ENCODE measurements at regions not wholly inside any gene's neighbourhood (a gene's known extent, or its start where the extent isn't known, plus 50 kb on each side); places are given as distances from the start of the nearest gene placed in this dataset.

GRCh38 chr17:59451706-59452105 lies 113.7 kb upstream of the DHX40 start:
- DNase-seq, result no peak

GRCh38 chr17:59454633-59455105 lies 110.7 kb upstream of the DHX40 start:
- no peak for DNase-seq

- no peak for DNase-seq
Observed at GRCh38 chr17:59456428-59456827, 109.0 kb upstream of the DHX40 start.

DNA sequence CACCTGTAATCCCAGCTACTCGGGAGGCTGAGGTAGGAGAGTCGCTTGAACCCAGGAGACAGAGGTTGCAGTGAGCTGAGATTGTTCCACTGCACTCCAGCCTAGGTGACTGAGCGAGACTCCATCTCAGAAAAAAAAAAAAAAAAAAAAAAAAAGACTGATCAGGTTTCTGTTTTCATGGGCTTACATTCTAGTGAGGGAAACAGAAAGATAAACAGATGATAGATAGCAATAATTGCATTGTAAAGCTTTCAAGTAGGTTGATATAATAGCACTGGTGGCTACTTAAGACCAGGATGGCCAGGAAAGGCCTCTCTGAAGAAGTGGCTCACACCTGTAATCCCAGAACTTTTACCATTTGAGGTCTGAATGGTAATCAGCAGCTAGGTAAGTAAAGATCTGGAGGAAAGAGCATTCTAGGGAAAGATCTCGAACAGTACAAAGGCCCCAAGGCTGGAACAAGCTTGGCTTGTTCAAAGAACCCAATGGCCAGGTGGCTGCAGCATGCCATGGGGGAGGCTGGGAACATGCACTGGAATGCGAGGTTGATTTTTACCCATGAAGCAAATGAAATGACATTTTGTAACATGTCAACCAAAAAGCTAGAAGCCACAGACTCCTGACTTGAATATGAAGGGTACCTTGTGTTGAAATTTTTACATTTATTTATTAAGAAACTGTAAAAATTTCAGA lies 108.3 kb upstream of the DHX40 start:
- no peak for DNase-seq

GRCh38 chr17:59462385-59462784 lies 103.0 kb upstream of the DHX40 start:
- DNase-seq, result no peak

DNA sequence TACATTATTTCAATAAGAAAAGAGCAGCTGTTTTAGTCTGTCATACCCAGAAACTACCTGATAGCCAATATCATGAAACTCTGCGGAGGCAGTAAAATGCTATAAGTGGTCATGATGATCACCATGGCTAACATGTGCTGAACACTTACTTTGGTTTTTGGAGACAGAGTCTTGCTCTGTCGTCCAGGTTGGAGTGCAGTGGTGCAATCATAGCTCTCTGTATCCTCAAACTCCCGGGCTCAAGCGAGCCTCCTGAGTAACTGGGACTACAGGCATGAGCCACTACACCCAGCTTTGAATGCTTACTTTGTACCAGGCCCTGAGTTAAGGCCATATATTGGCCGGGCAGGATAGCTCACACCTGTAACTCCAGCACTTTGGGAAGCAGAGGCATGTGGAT lies 101.2 kb upstream of the DHX40 start:
- DNase-seq, result no peak

DNA sequence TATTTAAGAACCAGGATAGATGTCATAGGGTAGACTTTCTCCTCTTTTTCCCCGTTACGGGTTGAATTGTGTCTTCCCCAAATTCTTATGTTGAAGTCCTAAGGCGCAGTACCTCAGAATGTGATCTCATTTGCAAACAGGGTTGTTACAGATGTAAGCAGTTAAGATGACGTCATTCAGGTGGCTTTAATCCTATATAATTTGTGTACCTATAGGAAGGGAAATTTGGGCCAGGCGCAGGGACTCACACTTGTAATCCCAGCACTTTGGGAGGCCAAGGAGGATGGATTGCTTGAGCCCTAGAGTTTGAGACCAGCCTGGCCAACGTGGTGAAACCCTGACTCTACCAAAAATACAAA lies 99.5 kb upstream of the DHX40 start:
- no peak for DNase-seq

DNA sequence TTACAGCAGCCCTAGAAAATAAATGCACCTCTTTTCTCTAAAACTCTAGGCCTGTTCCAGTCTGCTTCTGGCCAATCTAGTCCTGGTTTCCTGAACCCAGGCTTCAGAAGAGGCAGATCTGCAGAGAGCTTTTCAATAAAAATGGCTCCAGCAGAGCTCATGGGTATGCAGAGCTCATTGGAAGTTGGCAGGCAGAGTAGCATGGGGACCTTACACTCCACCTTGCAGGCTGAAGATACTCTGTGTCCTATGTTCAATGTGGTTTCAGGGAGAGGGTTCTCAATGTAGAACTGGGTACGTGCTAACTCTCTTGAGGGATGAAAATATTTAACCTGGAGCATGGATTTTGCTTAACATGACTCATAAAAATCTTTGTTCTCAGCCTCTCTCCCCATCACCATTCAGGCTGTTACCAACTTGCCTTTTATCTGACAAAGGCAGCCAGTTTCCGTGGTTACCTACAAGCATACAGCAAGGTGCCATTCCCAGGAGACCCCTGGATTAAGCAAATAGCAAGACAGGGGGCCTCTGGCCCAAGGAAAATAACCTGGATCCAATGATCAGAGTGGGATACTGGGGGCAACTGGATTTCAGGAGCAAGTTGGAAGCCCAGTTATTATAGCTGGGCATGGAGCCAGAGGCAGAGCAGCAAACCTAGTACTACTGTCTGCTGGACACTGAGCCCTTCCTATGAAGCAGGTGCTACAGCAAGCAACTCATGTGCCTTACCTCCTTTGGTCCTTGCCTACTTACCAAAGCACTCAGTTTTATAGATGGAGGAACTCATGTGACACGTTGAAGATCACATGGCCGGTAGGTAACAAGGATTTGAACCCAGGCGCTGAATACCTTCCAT lies 98.2 kb upstream of the DHX40 start:
- DNase-seq, result no peak

DNA sequence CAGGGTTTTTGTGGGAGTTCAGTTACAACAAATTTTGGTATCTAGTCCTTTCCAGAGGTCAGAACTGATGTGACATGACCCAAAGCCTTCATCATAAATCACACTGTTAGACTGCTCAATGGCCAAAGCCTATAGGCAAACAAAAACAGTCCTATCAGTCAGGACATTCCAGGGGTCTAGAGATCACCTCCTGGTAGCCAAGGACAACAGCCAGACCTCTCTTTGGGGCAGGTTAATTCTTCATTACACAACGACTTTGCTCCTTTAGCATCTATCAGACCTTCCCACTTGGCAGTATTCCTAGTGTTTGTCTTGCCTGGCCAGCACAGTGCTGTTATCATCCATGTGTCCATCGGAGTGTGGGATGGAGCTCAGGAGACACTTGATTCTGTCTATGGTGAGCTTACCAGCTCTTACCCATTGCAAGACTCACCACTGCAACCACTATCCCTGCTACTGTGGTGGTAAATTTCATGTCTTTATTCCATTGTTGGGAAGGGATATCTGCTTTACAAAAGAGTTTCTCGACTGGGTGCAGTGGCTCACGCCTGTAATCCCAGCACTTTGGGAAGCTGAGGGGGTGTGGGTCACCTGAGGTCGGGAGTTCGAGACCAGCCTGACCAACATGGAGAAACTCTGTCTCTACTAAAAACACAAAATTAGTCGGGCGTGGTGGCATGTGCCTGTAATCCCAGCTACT lies 95.5 kb upstream of the DHX40 start:
- no peak for DNase-seq

- no peak for DNase-seq
Observed at GRCh38 chr17:59470624-59471297, 94.6 kb upstream of the DHX40 start.

DNA sequence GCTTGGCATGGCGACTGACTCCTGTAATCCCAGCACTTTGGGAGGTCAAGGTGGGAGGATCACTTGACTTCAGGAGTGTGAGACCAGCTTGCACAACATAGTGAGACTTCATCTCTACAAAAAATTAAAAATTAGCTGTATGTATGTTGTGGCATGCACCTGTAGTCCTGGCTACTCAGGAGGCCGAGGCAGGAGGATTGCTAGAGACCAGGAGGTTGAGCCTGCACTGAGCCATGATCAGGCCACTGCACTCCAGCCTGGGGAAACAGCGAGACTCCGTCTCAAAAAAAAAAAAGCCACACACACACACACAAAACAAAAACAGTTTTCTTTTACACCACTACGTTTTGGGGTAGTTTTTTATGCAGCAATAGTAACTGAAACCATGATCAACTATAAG lies 89.0 kb upstream of the DHX40 start:
- no peak for DNase-seq

DNA sequence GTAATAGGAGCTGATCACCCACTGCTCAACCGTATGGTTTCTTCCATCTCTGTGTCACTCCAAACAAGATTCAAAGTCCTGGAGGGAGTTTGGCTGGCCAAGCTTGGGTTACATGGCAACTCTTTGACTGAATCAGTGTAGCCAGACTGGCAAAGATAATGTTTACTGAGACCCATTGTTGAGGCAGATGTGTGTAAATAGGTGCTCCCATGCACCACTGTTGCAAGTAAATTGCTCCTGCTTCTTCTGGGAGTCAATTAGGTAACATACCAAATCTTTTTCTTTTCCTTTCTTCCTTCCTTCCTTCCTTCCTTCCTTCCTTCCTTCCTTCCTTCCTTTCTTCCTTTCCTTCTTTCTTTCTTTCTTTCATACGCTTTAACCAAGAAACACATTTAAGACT lies 86.3 kb upstream of the DHX40 start:
- no peak for DNase-seq

GRCh38 chr17:59483860-59484259 lies 81.5 kb upstream of the DHX40 start:
- no peak for DNase-seq

GRCh38 chr17:59485015-59485414 lies 80.4 kb upstream of the DHX40 start:
- no peak for DNase-seq

- peak; percentile 30 for DNase-seq
Observed at GRCh38 chr17:59485946-59486345, 79.5 kb upstream of the DHX40 start.

- peak; percentile 12 for DNase-seq
Observed at GRCh38 chr17:59487161-59487873, 78.1 kb upstream of the DHX40 start.

DNA sequence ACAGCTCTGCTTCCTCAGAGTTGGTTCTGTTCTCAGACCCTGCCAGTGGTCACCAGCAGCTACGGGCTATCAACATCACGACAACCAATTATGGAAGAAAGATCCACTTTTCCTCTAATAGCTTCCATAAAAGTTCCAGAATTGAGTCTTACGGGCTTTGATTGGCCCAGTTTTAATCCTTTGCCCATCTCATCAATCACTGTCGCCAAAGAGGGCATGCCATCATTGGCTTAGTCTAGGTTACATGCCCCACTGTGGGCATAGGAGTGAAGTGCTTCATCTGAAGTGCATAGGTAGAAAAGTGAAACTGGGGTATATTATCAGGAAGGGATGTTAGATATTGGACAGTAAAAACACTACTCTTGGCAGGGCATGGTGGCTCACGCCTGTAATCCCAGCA lies 76.6 kb upstream of the DHX40 start:
- no peak for DNase-seq

DNA sequence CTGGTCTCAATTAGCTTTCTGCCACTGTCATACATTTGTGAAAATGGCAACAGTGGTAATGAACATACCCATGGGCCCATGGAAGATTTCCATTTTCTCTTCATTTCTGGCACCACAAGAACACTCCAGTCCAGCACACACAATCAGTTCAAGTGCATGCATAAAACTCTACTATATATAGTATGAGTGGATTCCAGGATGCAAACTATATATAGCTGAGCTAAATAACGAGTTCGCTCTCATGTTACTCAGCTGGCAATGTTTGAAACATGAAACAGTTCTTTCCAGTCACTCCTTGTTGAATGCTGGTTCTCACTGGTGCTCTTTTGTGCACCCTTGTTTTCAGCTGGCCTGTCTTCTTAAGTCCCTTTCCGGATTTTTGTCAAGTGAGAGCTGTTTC lies 75.2 kb upstream of the DHX40 start:
- peak; percentile 30 for DNase-seq

DNA sequence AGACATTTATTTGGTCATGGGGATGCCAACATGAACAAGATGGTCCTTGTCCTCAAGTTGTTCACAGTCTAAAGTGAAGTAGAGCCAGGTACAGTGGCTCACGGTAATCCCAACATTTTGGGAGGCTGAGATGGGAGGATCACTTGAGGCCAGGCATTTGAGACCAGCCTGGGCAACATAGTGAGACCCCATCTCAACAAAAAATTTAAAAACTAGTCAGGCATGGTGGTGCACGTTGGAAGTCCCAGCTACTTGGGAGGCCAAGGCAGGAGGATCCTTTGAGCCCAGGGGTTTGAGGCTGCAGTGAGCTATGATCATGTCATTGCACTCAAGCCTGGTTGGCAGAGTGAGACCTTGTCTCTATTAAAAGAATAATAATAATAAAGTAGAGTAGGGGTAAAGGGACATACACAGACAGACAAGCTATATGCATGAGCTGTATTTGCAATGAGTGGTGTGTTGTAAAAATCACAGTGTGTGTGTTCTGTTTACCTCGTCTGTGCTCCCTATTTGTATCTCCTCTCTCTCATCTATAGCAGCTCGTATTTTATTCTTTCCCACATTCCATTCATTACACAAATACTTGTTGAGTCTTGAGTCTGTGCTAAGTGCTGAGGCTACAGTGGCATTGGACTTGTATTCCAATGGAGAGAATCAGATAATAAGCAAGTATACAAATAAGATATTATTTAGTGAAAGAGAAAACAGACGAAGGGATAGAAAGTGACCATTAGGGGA lies 73.9 kb upstream of the DHX40 start:
- no peak for DNase-seq

DNA sequence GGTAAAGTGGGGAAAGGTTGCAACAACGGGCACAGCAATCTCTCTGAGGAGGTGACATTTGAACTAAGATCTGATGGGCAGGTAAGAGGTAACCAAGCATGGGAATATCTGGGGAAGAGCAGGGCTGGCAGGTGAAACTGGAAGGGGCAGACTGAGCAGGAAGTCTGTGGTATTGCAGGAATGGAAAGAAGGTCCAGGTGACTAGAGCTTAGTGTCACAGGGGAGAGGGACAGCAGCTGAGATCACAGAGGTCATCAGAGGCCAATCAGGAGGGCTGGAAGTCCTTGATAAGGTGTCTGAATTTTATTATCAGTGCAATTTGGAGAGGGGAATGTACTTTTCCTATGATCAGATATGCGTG lies 73.3 kb upstream of the DHX40 start:
- DNase-seq, result no peak

- peak; percentile 30 for DNase-seq
Observed at GRCh38 chr17:59493867-59494266, 71.5 kb upstream of the DHX40 start.

Data from eye (tissue), 1 donor.